ENCODE measurements at regions not wholly inside any gene's neighbourhood (a gene's known extent, or its start where the extent isn't known, plus 50 kb on each side); places are given as distances from the start of the nearest gene placed in this dataset.

GRCh38 chr6:20351534-20351933 lies 50.1 kb upstream of the E2F3 start:
- no peak for TF ChIP-seq CTCF (IDR thresholded peaks at IDR 0.05)
- no peak for TF ChIP-seq POLR2A (IDR thresholded peaks at IDR 0.05)
- no peak for TF ChIP-seq EP300 (IDR thresholded peaks at IDR 0.05)

Data from tibial nerve (tissue), 4 donors.